ENCODE measurements at regions not wholly inside any gene's neighbourhood (a gene's known extent, or its start where the extent isn't known, plus 50 kb on each side); places are given as distances from the start of the nearest gene placed in this dataset.

- TF ChIP-seq PRDM15 (CRISPR knock-in tag; IDR thresholded peaks at IDR 0.05) (no peak), CAMTA2 (CRISPR knock-in tag; IDR thresholded peaks at IDR 0.05; ENCODE audit: borderline replicate concordance) (no peak), REPIN1 (CRISPR knock-in tag; IDR thresholded peaks at IDR 0.05; ENCODE audit: borderline replicate concordance, low read depth) (no peak), ZNF816 (CRISPR knock-in tag; IDR thresholded peaks at IDR 0.05; ENCODE audit: borderline replicate concordance) (no peak)
These were observed 119.4 kb upstream of the FOXD4L5 start (continued) for GRCh38 chr9:65404232-65405006.

GRCh38 chr9:65403721-65404120 lies 118.7 kb upstream of the FOXD4L5 start:
- no peaks in the 10 kb centered on the region for H3K79me2 ChIP-seq (ENCODE audit: insufficient read depth, low read length)
- in situ Hi-C loops (cut with HindIII; ENCODE audit: extremely low pct_ligation_motif_present, low pct_unique_long_range_greater_than_20kb) (no loop called here), intact Hi-C loops (cut with micrococcal nuclease; ENCODE audit: unreplicated experiment) (no loop called here)
- no peak overlapping the region for H2AFZ ChIP-seq (ENCODE audit: low read length)
- H3K4me1 ChIP-seq (ENCODE audit: insufficient read depth, low read length), result no peaks in the 10 kb centered on the region
- 0% methylated on average over 1 of the region's 10 CpGs for WGBS (ENCODE audit: low lambda C conversion rate)
- H3K27ac ChIP-seq (ENCODE audit: extremely low read length, insufficient read depth, low read length), result no peak overlapping the region
- DNase-seq (ENCODE audit: low spot score) (no peak), ATAC-seq (no peak; the same call in 2 of the 3 replicates), FAIRE-seq (no peak)
- TF ChIP-seq MEIS1 (CRISPR knock-in tag; IDR thresholded peaks at IDR 0.05; ENCODE audit: borderline replicate concordance), result no peak
- TF ChIP-seq BRF2 (CRISPR knock-in tag; IDR thresholded peaks at IDR 0.05), result no peak
- TF ChIP-seq CAMTA2 (CRISPR knock-in tag; IDR thresholded peaks at IDR 0.05; ENCODE audit: borderline replicate concordance), result no peak
- no peak overlapping the region for H3K9ac ChIP-seq (ENCODE audit: insufficient read depth, low read depth, low read length)
- 0 out of 5 replicates have a peak, but pooled peaks cover 0 to 3% of the 10 kb centered on the region in 2 experiments for H3K27me3 ChIP-seq (ENCODE audit: control insufficient read depth in 1 of 2, insufficient read depth in 2 of 2, low read length in 2 of 2)
- ChIA-PET CTCF (ENCODE audit: low intra/inter-chr PET ratio, low total read pairs) (no interaction called here), POLR2A (no interaction called here)
- no peak overlapping the region for H3K4me2 ChIP-seq (ENCODE audit: low read depth, low read length)
- no peak overlapping the region for H3K4me3 ChIP-seq (replicated peaks in 1 of 3; ENCODE audit: insufficient read depth in 1 of 3, low read depth in 2 of 3, low read length in 3 of 3)
- H4K20me1 ChIP-seq (ENCODE audit: insufficient read depth, low read length), result no peaks in the 10 kb centered on the region
- BruUV-seq (replicated peaks), result no TSS peak
- H3K9me3 ChIP-seq (ENCODE audit: low read length), result no peaks in the 10 kb centered on the region
- no peaks in the 10 kb centered on the region for H3K36me3 ChIP-seq (replicated peaks in 1 of 2; ENCODE audit: control insufficient read depth in 1 of 2, insufficient read depth in 2 of 2, low read length in 2 of 2)

Data from HepG2 (cell line).